GM12878 (cell line): ENCODE measurements at regions not wholly inside any gene's neighbourhood (a gene's known extent, or its start where the extent isn't known, plus 50 kb on each side); places are given as distances from the start of the nearest gene placed in this dataset.

Source experiments
- ATAC-seq: fragments of 200-7000 bp; cut with Tn5 transposase; 3 replicates; pipeline ENCODE4 v1.9.1; 2020; ENCODE audit warnings: mild to moderate bottlenecking, moderate library complexity
- BruUV-seq: library from RNA; stranded (reverse); fragments of 400-500 nt; replicated peaks from 2 replicates; lab custom pipeline; 2021; lab: Mats Ljungman, UMichigan
- CTCF ChIA-PET: fragments of 300-600 bp; sonication (Branson Sonifier 250); formaldehyde crosslinking; extraction: SDS; loops from one replicate; lab custom pipeline; 2021; ENCODE audit warnings: inconsistent platforms; lab: Yijun Ruan, JAX
- POLR2A ChIA-PET: fragments of 350-600 bp; formaldehyde crosslinking; extraction: SDS; loops from one replicate; lab custom pipeline; 2021; ENCODE audit warnings: inconsistent platforms; lab: Charles Lee
- RAD21 ChIA-PET: fragments of 300-600 bp; sonication (Branson Sonifier 250); formaldehyde crosslinking; loops from one replicate; lab custom pipeline; 2023; ENCODE audit warnings: antibody characterized with exemption; ENCODE audit not compliant: unreplicated experiment; lab: Charles Lee
- SMC1A ChIA-PET: fragments of 300-600 bp; sonication (Branson Sonifier 250); formaldehyde crosslinking; loops from one replicate; lab custom pipeline; 2023; ENCODE audit not compliant: unreplicated experiment, uncharacterized antibody; lab: Charles Lee
- DNase-seq: peaks from one replicate; pipeline ENCODE4 v3.0.0-alpha.2; 2011; ENCODE audit warnings: low read depth, low spot score
- FAIRE-seq: peaks from 3 replicates; lab custom pipeline; 2011; peaks lifted over from hg19 to GRCh38; lab: Jason Lieb, UNC
- H2AFZ ChIP-seq: 2 replicates; pipeline ENCODE4 v1.6.0; 2011; ENCODE audit warnings: low read depth, low read length, control low read depth; ENCODE audit not compliant: control insufficient read depth
- H3K27ac ChIP-seq: 2 replicates; pipeline ENCODE4 v1.5.1; 2011; ENCODE audit warnings: control low read depth; ENCODE audit not compliant: control insufficient read depth, insufficient read depth
- H3K27me3 ChIP-seq, 2 experiments: replicated peaks in 1 of 2; 2 replicates each; pipeline versions ENCODE4 v1.6.0 to v1.6.1; 2011; ENCODE audit warnings: low read length in 1 of 2; ENCODE audit not compliant: control insufficient read depth in 2 of 2, insufficient read depth in 2 of 2
- H3K36me3 ChIP-seq, 2 experiments: 2 replicates each; pipeline ENCODE4 v1.5.1; 2011; ENCODE audit warnings: low read length in 1 of 2; ENCODE audit not compliant: control insufficient read depth in 2 of 2, insufficient read depth in 2 of 2
- H3K4me1 ChIP-seq: 2 replicates; pipeline ENCODE4 v1.6.1; 2011; ENCODE audit warnings: mild to moderate bottlenecking, low read length, moderate library complexity, mixed read lengths; ENCODE audit not compliant: control insufficient read depth, insufficient read depth
- H3K4me2 ChIP-seq: 2 replicates; pipeline ENCODE4 v1.6.0; 2011; ENCODE audit warnings: control low read depth; ENCODE audit not compliant: control insufficient read depth, insufficient read depth
- H3K4me3 ChIP-seq: fragments of 200-600 bp; sonication (generic); 2 replicates; pipeline ENCODE4 v1.5.1; 2016
- H3K79me2 ChIP-seq: 2 replicates; pipeline ENCODE4 v1.6.0; 2011; ENCODE audit warnings: low read length; ENCODE audit not compliant: control insufficient read depth, insufficient read depth
- H3K9ac ChIP-seq: 2 replicates; pipeline ENCODE4 v1.8.0; 2011; ENCODE audit warnings: low read length, control low read depth, mixed read lengths; ENCODE audit not compliant: control insufficient read depth, insufficient read depth
- H3K9me3 ChIP-seq: replicated peaks from 3 replicates; pipeline ENCODE4 v1.5.1; 2011; ENCODE audit warnings: mild to moderate bottlenecking, low read length; ENCODE audit not compliant: control insufficient read depth, insufficient read depth
- H4K20me1 ChIP-seq: 2 replicates; pipeline ENCODE4 v1.6.0; 2011; ENCODE audit not compliant: control insufficient read depth, insufficient read depth
- ASH2L ChIP-seq: fragments of 300-600, 200-600 bp; sonication (generic); IDR thresholded peaks from 2 replicates; pipeline ENCODE4 v1.6.1; 2017; ENCODE audit warnings: low read depth, mild to moderate bottlenecking, borderline replicate concordance
- BACH1 ChIP-seq: fragments of 450-650 bp; IDR thresholded peaks from 2 replicates; pipeline ENCODE4 v1.6.1; 2017; ENCODE audit warnings: mild to moderate bottlenecking, borderline replicate concordance
- BCL3 ChIP-seq: IDR thresholded peaks from 2 replicates; pipeline ENCODE4 v1.6.1; 2011; ENCODE audit warnings: borderline replicate concordance, low read depth, mild to moderate bottlenecking, moderate library complexity, low read length; ENCODE audit not compliant: insufficient read depth, poor library complexity, severe bottlenecking
- BHLHE40 ChIP-seq, 2 experiments: fragments of 450-650 bp in 1 of 2; IDR thresholded peaks; 2 replicates each; pipeline ENCODE4 v1.6.1; 2011 to 2017; ENCODE audit warnings: low read depth in 2 of 2, borderline replicate concordance in 1 of 2, improper control_type of control experiment in 1 of 2, low read length in 1 of 2, mild to moderate bottlenecking in 1 of 2
- MTA3 ChIP-seq: IDR thresholded peaks from 2 replicates; pipeline ENCODE4 v1.6.1; 2012; ENCODE audit warnings: low read length, inconsistent platforms, borderline replicate concordance
- MYB ChIP-seq: fragments of 150-350 bp; IDR thresholded peaks from 2 replicates; pipeline ENCODE4 v1.6.1; 2014; ENCODE audit warnings: mild to moderate bottlenecking, low read depth, low read length, borderline replicate concordance
- NR2C1 ChIP-seq: fragments of 450-650 bp; IDR thresholded peaks from 2 replicates; pipeline ENCODE4 v1.6.1; 2017; ENCODE audit warnings: antibody characterized with exemption, mild to moderate bottlenecking, moderate library complexity
- SIX5 ChIP-seq: IDR thresholded peaks from 2 replicates; pipeline ENCODE4 v1.6.1; 2011; ENCODE audit warnings: mild to moderate bottlenecking, low read depth, low read length, moderate library complexity; ENCODE audit not compliant: severe bottlenecking
- SREBF2 ChIP-seq: IDR thresholded peaks from 2 replicates; pipeline ENCODE4 v1.6.1; 2012; ENCODE audit warnings: mild to moderate bottlenecking, low read length
- TCF7 ChIP-seq: IDR thresholded peaks from 2 replicates; pipeline ENCODE4 v1.6.1; 2014; ENCODE audit warnings: antibody characterized with exemption, borderline replicate concordance
- in situ Hi-C: fragments of 300-500 bp; cut with MboI; formaldehyde crosslinking; loops from 9 replicates; pipeline ENCODE4 v1.14.3; 2018; ENCODE audit warnings: mixed read lengths
- intact Hi-C: fragments of 100-400 bp; cut with micrococcal nuclease; formaldehyde crosslinking; loops from one replicate; pipeline ENCODE4 v1.14.2; 2022; ENCODE audit not compliant: unreplicated experiment

- TF ChIP-seq BCL3, result no peak
- TF ChIP-seq MTA3, result no peak
- TF ChIP-seq BHLHE40 (IDR thresholded peaks at IDR 0.05; ENCODE audit: borderline replicate concordance in 1 of 2, low read depth in 2 of 2, low read length in 1 of 2), result no peak
- no peak for TF ChIP-seq SIX5
- TF ChIP-seq SREBF2, result no peak
- TF ChIP-seq MYB, result no peak
- TF ChIP-seq NR2C1, result no peak
Observed at GRCh38 chr18:44599412-44599811, 81.3 kb upstream of the SETBP1 start (continued).

- in situ Hi-C loops (no loop called here), intact Hi-C loops (no loop called here)
- Histone ChIP-seq H3K4me2 (no peak overlapping the region), H2AFZ (no peak overlapping the region), H3K9ac (no peak overlapping the region), H3K79me2 (no peaks in the 10 kb centered on the region), H3K4me3 (no peak overlapping the region), H3K4me1 (no peaks in the 10 kb centered on the region), H3K36me3 (no peaks in the 10 kb centered on the region), H4K20me1 (no peaks in the 10 kb centered on the region), H3K27ac (no peak overlapping the region), H3K9me3 (no peaks in the 10 kb centered on the region), H3K27me3 (no peaks in the 10 kb centered on the region; a peak in 1 of 4 replicates)
- RAD21 ChIA-PET, result no interaction called here
- SMC1A ChIA-PET, result interaction anchor here (0.9 kb wide), 1 partner anchor 647 kb away, joined by 3 read pairs; no protein-coding TSS in a partner anchor
- no peak for TF ChIP-seq ASH2L
- TF ChIP-seq BACH1, result no peak
- TF ChIP-seq TCF7, result no peak
- POLR2A ChIA-PET, result no interaction called here
- FAIRE-seq (no peak), DNase-seq (no peak), ATAC-seq (no peak)
- CTCF ChIA-PET, result interaction anchor here (0.9 to 1.1 kb wide), 2 partner anchors 9 to 271 kb away, joined by 3 to 5 read pairs; no protein-coding TSS in a partner anchor
- no TSS peak for BruUV-seq
Observed at GRCh38 chr18:44601447-44601846, 79.2 kb upstream of the SETBP1 start.
